Fibroblast of lung (primary cell): ENCODE measurements at regions not wholly inside any gene's neighbourhood (a gene's known extent, or its start where the extent isn't known, plus 50 kb on each side); places are given as distances from the start of the nearest gene placed in this dataset.

Source experiments
- DNase-seq, 2 donors: peaks; one replicate each; pipeline versions ENCODE4 v3.0.0 to v3.0.0-alpha.2; 2010; ENCODE audit warnings: low read depth in 2 of 2
- H2AFZ ChIP-seq: 2 replicates; pipeline ENCODE4 v1.5.1; 2012; ENCODE audit warnings: low read length, control low read depth, inconsistent platforms
- H3K27ac ChIP-seq: 2 replicates; pipeline ENCODE4 v1.5.1; 2011; ENCODE audit warnings: low read length, control low read depth; ENCODE audit not compliant: insufficient read depth
- H3K27me3 ChIP-seq: 2 replicates; pipeline ENCODE4 v1.5.1; 2011; ENCODE audit warnings: mild to moderate bottlenecking, low read length; ENCODE audit not compliant: control insufficient read depth, insufficient read depth
- H3K36me3 ChIP-seq: 2 replicates; pipeline ENCODE4 v1.5.1; 2011; ENCODE audit warnings: low read length; ENCODE audit not compliant: control insufficient read depth, insufficient read depth
- H3K4me1 ChIP-seq: 2 replicates; pipeline ENCODE4 v1.5.1; 2011; ENCODE audit warnings: low read length; ENCODE audit not compliant: control insufficient read depth, insufficient read depth; ENCODE audit errors: extremely low read depth
- H3K4me2 ChIP-seq: 2 replicates; pipeline ENCODE4 v1.5.1; 2011; ENCODE audit warnings: low read length, control low read depth; ENCODE audit not compliant: insufficient read depth; ENCODE audit errors: extremely low read depth
- H3K4me3 ChIP-seq, 4 experiments: fragments of 200-600 bp in 1 of 4; sonication (generic) in 1 of 4; replicated peaks in 1 of 4; 2 replicates each; pipeline ENCODE4 v1.5.1; 2011 to 2016; ENCODE audit warnings: low read length in 4 of 4, low read depth in 3 of 4, mild to moderate bottlenecking in 3 of 4, control low read depth in 2 of 4, inconsistent platforms in 1 of 4, mixed read lengths in 1 of 4; ENCODE audit not compliant: insufficient read depth in 1 of 4; ENCODE audit errors: control extremely low read depth in 1 of 4
- H3K79me2 ChIP-seq: 2 replicates; pipeline ENCODE4 v1.5.1; 2012; ENCODE audit warnings: mild to moderate bottlenecking, low read length, inconsistent platforms; ENCODE audit not compliant: control insufficient read depth, insufficient read depth
- H3K9ac ChIP-seq: 2 replicates; pipeline ENCODE4 v1.5.1; 2011; ENCODE audit warnings: mild to moderate bottlenecking, low read length, control low read depth; ENCODE audit not compliant: insufficient read depth
- H3K9me3 ChIP-seq: 2 replicates; pipeline ENCODE4 v1.5.1; 2012; ENCODE audit warnings: low read depth, low read length; ENCODE audit not compliant: control insufficient read depth, insufficient read depth
- H4K20me1 ChIP-seq: 2 replicates; pipeline ENCODE4 v1.5.1; 2011; ENCODE audit warnings: low read length; ENCODE audit not compliant: control insufficient read depth, insufficient read depth; ENCODE audit errors: extremely low read depth
- CTCF ChIP-seq, 2 donors: IDR thresholded peaks in 1 of 2; conservative IDR thresholded peaks in 1 of 2; 1 replicate in 1 of 2; 2 replicates in 1 of 2; pipeline ENCODE4 v1.5.1; 2011 to 2012; ENCODE audit warnings: low read length in 2 of 2, control low read depth in 1 of 2, inconsistent platforms in 1 of 2, low read depth in 1 of 2, mild to moderate bottlenecking in 1 of 2
- EZH2 ChIP-seq: IDR thresholded peaks from 2 replicates; pipeline ENCODE4 v1.5.1; 2012; ENCODE audit warnings: low read length, control low read depth, mild to moderate bottlenecking; ENCODE audit errors: missing control alignments

- no peaks in the 10 kb centered on the region for H4K20me1 ChIP-seq
- no peak for DNase-seq
- no peaks in the 10 kb centered on the region for H3K4me1 ChIP-seq
- no peaks in the 10 kb centered on the region for H3K36me3 ChIP-seq
- H2AFZ ChIP-seq: no peak overlapping the region
- H3K4me3 ChIP-seq: no peak overlapping the region
- no peaks in the 10 kb centered on the region for H3K79me2 ChIP-seq
- no peak overlapping the region for H3K9ac ChIP-seq
- no peaks in the 10 kb centered on the region for H3K27me3 ChIP-seq
- no peak overlapping the region for H3K4me2 ChIP-seq
- TF ChIP-seq EZH2 (no peak), CTCF (conservative IDR thresholded peaks at IDR 0.05 in 1 of 2, IDR thresholded peaks at IDR 0.05 in 1 of 2; ENCODE audit: low read depth in 1 of 2, low read length in 2 of 2) (no peak)
- H3K27ac ChIP-seq: no peak overlapping the region
- no peaks in the 10 kb centered on the region for H3K9me3 ChIP-seq
Measured at GRCh38 chr21:15174923-15175322, 110.1 kb upstream of the NRIP1 start.

GRCh38 chr21:15182731-15183130 lies 117.9 kb upstream of the NRIP1 start:
- no peak overlapping the region for H3K4me3 ChIP-seq
- H4K20me1 ChIP-seq: no peaks in the 10 kb centered on the region
- H3K36me3 ChIP-seq: no peaks in the 10 kb centered on the region
- TF ChIP-seq CTCF (conservative IDR thresholded peaks at IDR 0.05 in 1 of 2, IDR thresholded peaks at IDR 0.05 in 1 of 2; ENCODE audit: low read depth in 1 of 2, low read length in 2 of 2): no peak
- H3K79me2 ChIP-seq: no peaks in the 10 kb centered on the region
- no peak overlapping the region for H3K27ac ChIP-seq
- no peaks in the 10 kb centered on the region for H3K9me3 ChIP-seq
- H2AFZ ChIP-seq: no peak overlapping the region
- H3K4me1 ChIP-seq: no peaks in the 10 kb centered on the region
- no peak for DNase-seq
- H3K9ac ChIP-seq: no peak overlapping the region
- H3K27me3 ChIP-seq: no peaks in the 10 kb centered on the region
- no peak overlapping the region for H3K4me2 ChIP-seq

- no peak overlapping the region for H3K4me3 ChIP-seq
- H3K4me2 ChIP-seq: no peak overlapping the region
- H4K20me1 ChIP-seq: no peaks in the 10 kb centered on the region
- H3K9ac ChIP-seq: no peak overlapping the region
- H3K27ac ChIP-seq: no peak overlapping the region
- no peaks in the 10 kb centered on the region for H3K9me3 ChIP-seq
- TF ChIP-seq CTCF (conservative IDR thresholded peaks at IDR 0.05 in 1 of 2, IDR thresholded peaks at IDR 0.05 in 1 of 2; ENCODE audit: low read depth in 1 of 2, low read length in 2 of 2) (no peak), EZH2 (no peak)
- no peaks in the 10 kb centered on the region for H3K79me2 ChIP-seq
- no peaks in the 10 kb centered on the region for H3K27me3 ChIP-seq
- no peak for DNase-seq
- no peak overlapping the region for H2AFZ ChIP-seq
- no peaks in the 10 kb centered on the region for H3K36me3 ChIP-seq
- no peaks in the 10 kb centered on the region for H3K4me1 ChIP-seq
Measured at GRCh38 chr21:15183813-15184257, 119.0 kb upstream of the NRIP1 start.
